GM12872 (cell line): ENCODE measurements at regions not wholly inside any gene's neighbourhood (a gene's known extent, or its start where the extent isn't known, plus 50 kb on each side); places are given as distances from the start of the nearest gene placed in this dataset.

Experiments
- TF ChIP-seq, protein P1 (sequence below): IDR thresholded peaks from 3 replicates; pipeline ENCODE4 v1.5.1; 2011; ENCODE audit warnings: low read depth, mild to moderate bottlenecking, low read length, moderate library complexity; ENCODE audit not compliant: insufficient read depth

DNA sequence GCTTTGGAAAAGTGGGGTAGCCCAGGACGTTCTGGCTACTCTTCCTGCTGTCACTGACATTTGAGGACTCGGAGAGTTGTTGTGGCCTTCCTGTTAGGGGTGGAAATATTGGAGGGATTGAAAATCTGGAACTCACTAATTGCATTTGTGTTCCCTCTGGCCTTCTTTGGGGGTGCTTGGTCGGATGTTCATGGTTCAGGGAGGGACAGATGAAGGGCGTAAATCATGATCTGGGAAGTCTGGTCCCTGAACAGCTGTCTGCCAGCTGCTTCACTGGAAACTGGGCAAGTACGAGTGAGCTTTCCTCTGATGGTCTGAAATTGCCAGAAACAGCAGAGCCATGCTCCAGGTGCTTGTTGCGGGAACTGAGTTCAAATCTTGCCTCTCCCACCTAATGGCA, 327.8 kb upstream of the C2CD4B start:
- TF ChIP-seq, protein P1, sequence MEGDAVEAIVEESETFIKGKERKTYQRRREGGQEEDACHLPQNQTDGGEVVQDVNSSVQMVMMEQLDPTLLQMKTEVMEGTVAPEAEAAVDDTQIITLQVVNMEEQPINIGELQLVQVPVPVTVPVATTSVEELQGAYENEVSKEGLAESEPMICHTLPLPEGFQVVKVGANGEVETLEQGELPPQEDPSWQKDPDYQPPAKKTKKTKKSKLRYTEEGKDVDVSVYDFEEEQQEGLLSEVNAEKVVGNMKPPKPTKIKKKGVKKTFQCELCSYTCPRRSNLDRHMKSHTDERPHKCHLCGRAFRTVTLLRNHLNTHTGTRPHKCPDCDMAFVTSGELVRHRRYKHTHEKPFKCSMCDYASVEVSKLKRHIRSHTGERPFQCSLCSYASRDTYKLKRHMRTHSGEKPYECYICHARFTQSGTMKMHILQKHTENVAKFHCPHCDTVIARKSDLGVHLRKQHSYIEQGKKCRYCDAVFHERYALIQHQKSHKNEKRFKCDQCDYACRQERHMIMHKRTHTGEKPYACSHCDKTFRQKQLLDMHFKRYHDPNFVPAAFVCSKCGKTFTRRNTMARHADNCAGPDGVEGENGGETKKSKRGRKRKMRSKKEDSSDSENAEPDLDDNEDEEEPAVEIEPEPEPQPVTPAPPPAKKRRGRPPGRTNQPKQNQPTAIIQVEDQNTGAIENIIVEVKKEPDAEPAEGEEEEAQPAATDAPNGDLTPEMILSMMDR, result no peak

DNA sequence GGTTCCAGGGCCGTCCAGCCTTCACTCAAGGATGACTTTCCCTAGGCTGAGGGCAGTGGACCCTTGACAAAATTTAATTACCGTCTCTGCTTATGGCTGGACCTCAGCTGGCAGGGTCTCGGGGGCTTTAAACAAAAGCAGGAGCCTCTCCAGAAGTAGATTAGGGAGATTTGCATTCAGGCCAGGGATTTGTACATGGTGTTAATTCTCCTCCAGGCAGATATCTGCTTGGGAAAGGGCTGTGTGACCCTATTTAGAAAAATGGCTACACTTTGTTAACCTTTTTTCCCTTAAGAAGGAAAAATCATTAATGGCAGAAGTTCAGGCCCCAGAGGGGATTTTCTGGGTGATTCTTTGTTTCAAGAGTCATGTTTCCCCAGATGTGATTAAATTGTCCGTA, 329.1 kb upstream of the C2CD4B start:
- TF ChIP-seq, protein P1, result no peak

DNA sequence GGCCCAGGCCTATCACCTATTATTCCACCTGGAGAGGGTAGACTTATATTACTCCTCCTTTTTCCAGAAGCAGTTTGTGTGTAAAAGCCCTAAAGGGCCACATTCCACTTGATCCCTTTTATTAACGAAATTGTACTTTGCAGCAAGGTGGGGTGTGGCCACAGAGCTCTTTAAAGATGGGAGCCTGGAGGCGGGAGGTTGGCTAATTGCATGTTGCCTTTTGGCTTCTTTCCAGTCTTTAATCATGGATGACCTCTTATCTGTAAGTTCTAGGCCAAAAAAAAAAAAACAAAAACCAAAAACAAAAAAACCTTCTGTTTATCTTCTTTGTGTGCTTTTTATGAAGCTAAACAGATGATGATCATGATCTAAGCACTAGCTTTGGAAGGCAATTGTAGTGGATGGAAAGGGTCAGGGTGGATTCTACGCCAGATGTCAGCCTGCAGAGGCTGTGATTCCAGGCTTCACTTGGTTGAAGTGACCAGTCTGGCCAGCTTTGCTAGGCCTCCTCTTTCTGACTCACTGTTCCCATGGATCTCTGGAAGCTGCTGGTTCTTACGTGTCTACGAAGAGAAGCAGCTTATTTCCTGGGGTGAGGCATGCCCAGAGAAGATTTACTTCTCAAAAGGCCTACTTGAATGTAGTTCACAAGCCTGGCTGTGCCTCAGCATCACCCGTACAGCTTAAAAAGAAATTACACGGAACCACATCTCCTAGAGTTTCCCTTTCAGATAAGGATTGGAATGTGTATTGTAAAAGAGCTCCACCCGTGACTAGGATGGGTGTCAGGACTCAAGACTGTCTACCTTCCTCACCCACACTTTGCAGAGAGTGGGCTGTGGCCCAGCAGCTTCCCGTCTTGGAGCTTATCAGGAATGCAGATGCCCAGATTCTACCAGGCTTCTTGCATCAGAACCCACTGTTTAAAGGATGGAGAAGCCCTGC, 330.9 kb upstream of the C2CD4B start:
- TF ChIP-seq, protein P1, result no peak

DNA sequence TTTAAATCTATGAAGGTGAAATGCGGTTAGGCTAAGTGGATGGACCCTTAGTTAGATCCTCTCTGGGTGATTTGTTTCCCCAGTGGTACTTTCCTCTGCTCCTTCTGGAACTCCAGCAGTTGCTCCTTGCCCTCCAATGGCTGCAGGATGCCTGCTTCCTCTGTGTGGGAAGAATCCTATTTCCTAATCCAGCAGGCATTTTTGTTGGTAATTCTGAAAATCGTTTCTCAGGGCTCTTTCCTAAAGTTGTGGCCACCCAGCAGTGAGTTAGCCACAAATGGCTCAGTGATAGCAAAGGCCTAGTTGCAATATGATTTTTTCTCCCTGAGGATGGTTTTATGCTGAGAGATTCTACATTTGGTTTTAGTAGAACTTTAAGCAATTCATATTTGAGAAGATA, 332.3 kb upstream of the C2CD4B start:
- TF ChIP-seq, protein P1, result no peak

DNA sequence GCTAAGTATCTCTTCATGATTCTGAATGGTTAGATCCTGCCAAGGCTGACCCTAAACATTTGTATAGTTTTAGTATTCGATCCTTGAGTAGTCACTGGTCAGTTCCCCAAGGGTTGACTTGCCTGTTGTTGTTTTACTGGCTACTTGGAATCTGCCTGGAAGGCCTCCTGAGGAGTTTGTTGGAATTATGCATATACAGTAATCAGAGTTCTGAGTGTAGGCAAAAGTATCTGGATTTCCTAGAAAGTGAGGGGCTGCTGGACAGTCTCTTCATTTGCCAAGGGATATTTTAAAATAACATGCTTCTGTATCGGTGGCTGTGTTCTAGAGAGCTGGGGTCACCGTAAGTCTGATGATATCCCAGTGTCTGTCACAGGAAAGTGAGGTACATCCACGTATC, 333.2 kb upstream of the C2CD4B start:
- TF ChIP-seq, protein P1, result no peak

DNA sequence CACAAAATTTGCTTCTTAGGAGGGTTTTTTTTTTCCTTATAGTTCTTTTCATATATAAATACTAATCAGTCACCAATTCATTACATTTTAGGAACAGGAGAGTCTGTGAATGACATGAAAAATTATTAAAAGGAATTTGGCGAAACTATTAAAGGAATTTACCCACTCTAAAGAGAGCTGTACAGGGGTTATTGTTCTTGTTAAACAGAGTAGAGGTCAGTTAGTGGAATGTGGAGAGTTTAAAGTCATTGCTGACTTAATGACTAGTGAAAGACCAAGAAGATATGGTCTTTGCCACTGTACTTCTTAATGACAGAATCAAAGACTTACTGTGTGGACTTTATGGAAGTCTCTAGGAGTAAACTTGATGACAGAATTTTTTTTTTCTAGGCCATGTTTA, 333.6 kb upstream of the C2CD4B start:
- TF ChIP-seq, protein P1, result no peak

DNA sequence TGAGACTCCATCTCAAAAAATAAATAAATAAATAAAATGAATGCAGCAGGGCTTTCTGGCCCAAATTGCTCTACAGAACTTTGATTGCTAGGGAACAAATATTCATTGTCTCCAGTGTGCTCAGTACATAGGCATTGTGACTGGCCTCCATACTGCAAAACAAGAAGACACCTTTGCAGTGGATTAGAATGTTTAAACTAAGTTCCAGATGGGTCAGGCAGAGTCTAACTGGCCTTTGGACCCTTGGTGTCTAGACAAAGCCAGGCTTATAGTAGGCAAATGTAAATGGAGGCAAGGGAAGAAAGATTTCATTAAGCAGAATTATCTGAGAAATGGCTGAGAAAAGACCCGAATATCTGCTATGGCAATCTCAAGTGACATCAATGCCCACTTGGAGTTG, 335.2 kb upstream of the C2CD4B start:
- TF ChIP-seq, protein P1, result no peak
